GM12872 (cell line): ENCODE measurements at regions not wholly inside any gene's neighbourhood (a gene's known extent, or its start where the extent isn't known, plus 50 kb on each side); places are given as distances from the start of the nearest gene placed in this dataset.

ENCODE experiments used
- CTCF ChIP-seq: IDR thresholded peaks from 3 replicates; pipeline ENCODE4 v1.5.1; 2011; ENCODE audit warnings: low read depth, mild to moderate bottlenecking, low read length, moderate library complexity; ENCODE audit not compliant: insufficient read depth

GRCh38 chr5:68770551-68770950 lies 323.3 kb upstream of the SLC30A5 start:
- no peak for TF ChIP-seq CTCF

- TF ChIP-seq CTCF, result no peak
These were observed 322.6 kb upstream of the SLC30A5 start for GRCh38 chr5:68771221-68771620.

GRCh38 chr5:68771732-68772131 lies 322.1 kb upstream of the SLC30A5 start:
- no peak for TF ChIP-seq CTCF

- no peak for TF ChIP-seq CTCF
These were observed 317.4 kb upstream of the SLC30A5 start for GRCh38 chr5:68776381-68776780.

GRCh38 chr5:68777135-68777534 lies 316.7 kb upstream of the SLC30A5 start:
- TF ChIP-seq CTCF, result no peak

- no peak for TF ChIP-seq CTCF
These were observed 315.3 kb upstream of the SLC30A5 start for GRCh38 chr5:68778484-68778883.

- no peak for TF ChIP-seq CTCF
These were observed 313.4 kb upstream of the SLC30A5 start for GRCh38 chr5:68780299-68780955.

- no peak for TF ChIP-seq CTCF
These were observed 300.7 kb upstream of the SLC30A5 start for GRCh38 chr5:68793074-68793473.
